GOT3 (cell line): ENCODE measurements at regions not wholly inside any gene's neighbourhood (a gene's known extent, or its start where the extent isn't known, plus 50 kb on each side); places are given as distances from the start of the nearest gene placed in this dataset.

Source experiments
- DNase-seq: peaks from one replicate; lab custom pipeline; 2025; ENCODE audit warnings: mixed read lengths; lab: John Stamatoyannopoulos, UW

DNA sequence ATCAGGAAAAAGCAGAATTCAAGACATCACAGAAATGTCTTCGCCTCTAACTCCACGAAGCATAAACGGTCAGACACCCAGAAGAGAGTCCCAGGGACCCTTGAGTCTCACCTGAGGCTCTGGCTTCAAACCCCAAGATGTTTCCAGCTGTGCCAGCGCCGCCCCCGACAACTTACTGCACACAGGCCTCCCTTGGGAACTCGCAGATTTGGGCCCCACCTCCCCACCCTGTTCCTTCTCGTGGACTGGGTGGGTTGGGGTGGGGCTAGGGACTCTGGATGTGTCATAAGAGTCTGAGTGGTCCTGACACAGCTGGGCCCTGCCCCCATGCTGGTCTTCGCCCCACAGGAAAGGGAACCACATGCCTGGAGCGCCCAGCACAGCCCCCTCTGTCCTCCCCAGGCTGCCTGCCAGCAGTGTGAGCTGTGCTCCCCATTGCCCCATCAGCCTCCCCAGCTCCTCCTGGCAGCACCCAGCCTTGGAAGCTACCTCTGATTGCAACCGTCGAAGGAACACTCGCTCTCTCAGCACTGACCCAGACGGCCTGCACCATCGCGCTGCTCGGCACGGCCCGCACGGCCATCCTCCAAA is 147.5 kb downstream of the CRYBB2 start:
- DNase-seq: no peak

GRCh38 chr22:25367756-25368155 is 148.3 kb downstream of the CRYBB2 start:
- no peak for DNase-seq

DNA sequence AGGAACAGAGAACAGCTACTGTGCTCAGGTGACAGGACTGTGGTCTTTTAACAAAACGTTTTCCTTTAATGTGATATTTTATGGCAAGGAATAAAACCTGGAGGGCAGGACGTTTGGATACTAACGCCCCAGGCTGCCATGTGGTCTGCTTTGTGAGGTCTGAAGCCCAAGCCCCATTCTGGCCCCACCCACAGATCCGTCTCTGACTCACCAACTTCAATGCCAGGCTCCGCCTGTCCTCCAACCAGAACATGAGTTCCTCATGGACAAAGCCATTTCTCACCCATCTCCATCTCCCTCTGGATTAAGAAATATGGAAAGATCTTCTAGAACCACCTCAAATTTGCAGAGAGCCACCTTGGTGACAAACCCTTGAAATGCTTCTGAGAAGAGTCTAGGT is 148.8 kb downstream of the CRYBB2 start:
- no peak for DNase-seq

GRCh38 chr22:25369041-25369440 is 149.6 kb downstream of the CRYBB2 start:
- no peak for DNase-seq

DNA sequence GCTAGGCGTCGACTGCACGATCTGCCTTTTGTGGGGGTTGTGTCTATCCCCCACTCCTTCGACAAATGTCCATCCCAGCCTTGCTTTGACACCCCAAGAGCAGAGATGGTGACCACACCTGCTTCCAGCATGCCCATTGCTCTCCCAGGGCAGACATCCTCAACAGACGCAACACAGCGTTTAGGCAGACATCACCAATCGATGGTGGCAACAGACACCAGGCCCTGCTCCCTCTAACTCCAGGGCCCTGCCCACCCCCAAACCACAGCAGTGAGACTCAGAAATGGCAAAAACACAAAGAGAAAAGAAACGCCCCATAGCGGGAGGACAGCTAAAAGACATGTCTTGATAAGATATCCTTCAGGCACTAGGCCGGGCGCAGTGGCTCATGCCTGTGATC is 150.9 kb downstream of the CRYBB2 start:
- DNase-seq: no peak

DNA sequence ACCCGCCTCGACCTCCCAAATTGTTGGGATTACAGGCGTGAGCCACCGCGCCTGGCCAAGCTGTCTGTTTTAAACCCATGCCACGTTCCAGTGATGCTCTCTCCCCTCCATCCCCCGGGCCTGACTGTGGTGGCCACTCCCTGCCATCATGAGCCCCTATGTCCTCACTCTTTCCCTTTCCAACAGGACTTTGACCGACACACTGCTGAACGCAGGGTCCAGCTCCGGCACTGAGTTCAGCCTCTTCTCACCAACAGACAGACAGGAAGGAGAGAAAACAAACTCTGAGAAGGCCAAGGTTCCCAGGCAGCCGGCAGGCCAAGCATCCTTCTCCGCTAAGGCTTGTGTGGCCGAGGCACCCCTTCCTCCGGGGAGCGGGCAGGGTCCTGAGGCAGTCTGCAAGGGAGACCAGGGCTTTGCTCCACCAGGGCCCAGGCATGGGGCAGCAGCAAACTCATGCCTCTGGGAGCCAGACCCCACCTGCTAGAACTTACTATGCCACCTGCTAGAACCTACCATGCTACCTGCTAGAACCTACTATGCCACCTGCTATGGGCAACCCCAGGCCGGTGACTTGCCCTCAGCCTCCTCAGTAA is 152.7 kb downstream of the CRYBB2 start:
- DNase-seq: no peak

DNA sequence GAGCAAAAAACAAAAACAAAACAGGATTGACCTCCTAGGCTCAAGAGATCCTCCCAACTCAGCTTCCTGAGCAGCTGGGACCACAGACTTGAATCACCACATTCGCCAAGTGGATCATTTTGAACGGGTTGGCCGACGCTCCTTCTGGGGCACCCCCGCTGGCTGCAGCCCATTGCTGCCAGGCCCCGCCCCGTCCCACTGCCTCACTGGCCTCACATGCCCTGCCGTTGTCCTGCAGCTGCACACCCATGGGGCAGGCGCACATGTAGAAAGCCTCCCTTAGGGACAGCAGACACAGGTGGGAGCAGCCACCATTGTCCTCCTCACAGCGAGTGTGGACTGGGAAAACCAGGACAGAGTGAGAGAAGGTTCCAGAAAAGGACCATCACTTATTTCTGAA is 154.5 kb downstream of the CRYBB2 start:
- DNase-seq: no peak

DNA sequence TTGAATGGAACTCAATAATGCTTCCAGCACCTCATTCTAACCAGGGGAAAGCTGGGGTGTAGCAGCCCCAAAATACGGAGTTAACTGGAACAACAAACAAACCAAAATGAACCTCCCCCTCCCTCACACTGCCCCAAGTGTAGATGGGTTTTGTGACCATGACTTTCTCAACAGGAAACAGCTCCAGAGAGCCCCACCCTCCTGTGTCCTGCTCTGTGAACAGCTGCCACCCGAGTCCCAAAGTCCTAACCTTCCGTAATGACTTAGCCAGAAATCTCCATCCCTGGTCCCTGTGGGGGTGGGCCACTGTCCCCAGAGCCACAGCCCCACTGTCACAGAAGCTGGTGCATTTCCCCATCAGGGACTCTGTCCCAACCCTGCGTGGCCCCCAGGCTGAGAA is 155.4 kb downstream of the CRYBB2 start:
- no peak for DNase-seq

GRCh38 chr22:25375683-25376082 is 156.2 kb downstream of the CRYBB2 start:
- DNase-seq: no peak

DNA sequence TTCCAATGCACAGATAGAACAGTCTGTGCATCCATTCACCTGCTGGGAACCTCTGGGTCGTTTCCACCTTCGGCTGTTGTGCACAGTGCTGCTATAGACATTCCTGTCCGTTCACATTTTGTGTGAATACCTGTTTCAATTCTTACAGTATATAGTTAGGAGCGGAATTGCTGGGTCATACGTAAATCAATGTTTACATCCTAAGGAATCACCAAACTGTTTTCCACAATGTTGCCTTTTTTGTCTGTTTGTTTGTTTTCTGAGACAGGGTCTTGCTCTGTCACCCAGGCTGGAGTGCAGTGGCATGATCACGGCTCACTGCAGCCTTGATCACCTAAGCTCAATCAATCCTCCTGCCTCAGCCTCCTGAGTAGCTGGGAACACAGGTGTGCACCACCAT is 158.3 kb downstream of the CRYBB2 start:
- no peak for DNase-seq

- no peak for DNase-seq
Measured at GRCh38 chr22:25380122-25380747, 160.8 kb downstream of the CRYBB2 start.

DNA sequence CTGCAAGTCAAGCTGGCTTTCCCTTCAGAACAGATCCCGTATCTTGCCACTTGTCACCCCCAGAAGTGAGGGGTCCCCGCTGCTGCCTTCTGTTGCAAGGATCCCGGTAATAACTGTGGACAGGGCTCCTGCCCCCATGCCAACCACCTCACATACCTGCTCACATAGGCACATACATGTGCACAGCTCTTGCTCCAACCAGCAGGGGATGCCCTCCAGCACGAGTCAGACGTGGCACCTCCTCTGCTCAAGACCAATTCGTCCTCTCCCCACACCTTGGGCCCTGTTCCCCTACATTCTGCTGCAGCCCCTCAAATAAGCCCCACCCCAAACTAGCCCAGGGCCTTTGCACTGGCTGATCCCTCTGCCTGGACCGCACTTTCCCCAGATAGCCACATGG is 163.3 kb downstream of the CRYBB2 start:
- DNase-seq: no peak

DNA sequence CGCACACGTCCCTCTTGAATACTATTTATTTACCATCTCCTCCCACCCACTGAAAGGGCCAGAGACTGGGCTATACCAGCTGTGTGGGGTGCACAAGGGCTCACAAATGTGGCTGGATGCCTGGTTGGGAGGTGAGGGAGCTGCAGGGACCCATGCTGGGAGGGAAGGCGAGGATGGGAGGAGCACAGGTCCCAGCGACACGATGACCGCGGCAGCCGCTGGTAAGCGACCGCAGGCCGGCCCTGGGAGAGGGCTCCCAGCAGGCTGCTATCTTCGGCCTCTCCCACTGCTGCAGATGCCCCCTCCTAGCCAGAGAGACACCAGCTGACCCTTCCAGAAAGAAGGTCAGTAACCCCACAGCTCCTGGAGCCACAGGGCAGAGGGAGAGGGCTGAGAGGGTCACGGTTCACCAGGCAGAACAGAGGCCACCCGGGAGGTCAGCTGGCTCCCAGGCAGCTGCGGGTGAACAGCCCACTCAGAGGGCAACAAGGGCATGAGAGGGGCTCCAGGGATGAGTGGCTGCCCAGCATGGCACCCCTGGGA is 163.9 kb downstream of the CRYBB2 start:
- no peak for DNase-seq

DNA sequence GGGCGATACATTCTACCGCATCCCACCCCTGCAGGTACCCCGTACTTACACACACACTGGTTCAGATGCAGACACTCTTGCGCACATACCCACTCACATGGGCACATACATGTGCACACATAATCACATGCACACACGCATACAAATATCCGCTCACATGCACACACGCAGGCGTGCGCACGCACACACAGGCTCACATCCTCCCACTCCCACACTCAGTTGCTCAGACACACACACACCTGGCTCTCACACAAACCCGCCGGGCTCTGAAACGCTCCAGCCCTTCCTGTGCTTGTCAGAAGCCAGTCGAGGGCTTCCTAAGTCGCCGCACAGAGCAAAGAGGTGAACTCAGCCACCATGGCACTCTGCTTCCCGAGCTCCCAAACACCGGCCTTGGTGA is 164.5 kb downstream of the CRYBB2 start:
- DNase-seq: no peak

- no peak for DNase-seq
Measured at GRCh38 chr22:25386538-25386884, 167.1 kb downstream of the CRYBB2 start.

GRCh38 chr22:25388415-25388814 is 169.0 kb downstream of the CRYBB2 start:
- no peak for DNase-seq

GRCh38 chr22:25388866-25389540 is 169.6 kb downstream of the CRYBB2 start:
- no peak for DNase-seq

DNA sequence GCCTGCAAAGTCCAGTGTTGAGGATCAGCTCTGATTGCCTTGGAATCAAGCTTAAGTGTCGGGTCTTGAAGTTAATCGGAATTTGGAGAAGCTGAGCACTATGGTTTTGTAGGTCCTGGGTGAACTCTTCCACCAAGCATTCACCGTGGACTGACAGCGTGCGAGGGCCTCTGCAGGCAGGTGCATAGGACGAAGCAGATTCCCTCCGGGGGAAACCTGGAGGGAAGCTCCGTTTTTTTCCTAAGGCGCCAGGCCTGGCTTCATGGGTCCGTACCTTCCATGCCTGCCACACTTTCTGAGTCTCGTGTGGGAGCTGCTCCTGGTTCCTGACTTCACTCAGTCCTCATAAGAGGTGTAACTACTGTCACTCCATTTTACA is 170.1 kb downstream of the CRYBB2 start:
- DNase-seq: no peak

DNA sequence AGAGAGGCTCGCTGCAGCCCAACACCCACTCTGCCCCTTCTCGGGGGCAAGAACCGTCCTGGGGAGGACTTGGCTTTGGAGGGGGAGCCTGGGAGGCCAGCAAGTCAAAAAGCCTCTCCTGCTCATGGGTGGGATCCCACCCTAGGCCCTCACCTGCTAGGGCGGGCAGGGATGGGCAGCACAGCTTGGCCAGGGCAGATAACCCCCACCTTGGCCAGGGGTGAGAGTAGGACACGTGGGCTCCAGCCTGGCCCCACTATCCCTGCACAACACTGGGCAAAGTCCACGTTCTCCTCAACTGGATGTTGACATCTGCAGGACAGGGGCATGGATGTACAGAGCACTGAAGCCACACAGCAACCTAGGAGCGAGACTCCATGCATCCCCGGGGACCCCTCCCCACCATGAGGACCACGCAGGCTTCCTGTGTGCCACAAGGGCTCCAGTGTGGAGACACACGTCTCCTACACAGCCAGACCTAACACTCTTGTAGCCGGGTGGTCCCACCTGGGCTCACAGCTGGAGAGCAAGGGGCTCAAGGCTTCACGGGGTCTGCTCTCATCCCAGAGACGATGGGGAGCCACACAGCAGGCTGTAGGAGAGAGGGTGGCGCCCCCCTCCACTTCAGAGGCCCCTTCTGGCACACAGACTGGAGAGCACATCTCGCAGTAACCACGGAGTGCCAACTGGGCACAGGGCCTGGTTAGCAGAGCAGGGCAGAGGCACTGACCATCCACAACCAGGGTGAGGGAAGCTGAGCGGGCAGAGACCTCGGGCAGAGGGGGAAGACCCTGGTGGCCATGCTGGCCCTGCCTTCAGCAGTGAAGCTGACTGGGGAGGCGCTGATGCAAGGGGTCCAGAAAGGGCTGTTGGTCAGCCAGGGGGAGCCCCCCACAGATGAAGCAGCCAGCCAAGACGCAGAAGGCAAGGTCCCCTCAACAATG is 171.1 kb downstream of the CRYBB2 start:
- DNase-seq: no peak

DNA sequence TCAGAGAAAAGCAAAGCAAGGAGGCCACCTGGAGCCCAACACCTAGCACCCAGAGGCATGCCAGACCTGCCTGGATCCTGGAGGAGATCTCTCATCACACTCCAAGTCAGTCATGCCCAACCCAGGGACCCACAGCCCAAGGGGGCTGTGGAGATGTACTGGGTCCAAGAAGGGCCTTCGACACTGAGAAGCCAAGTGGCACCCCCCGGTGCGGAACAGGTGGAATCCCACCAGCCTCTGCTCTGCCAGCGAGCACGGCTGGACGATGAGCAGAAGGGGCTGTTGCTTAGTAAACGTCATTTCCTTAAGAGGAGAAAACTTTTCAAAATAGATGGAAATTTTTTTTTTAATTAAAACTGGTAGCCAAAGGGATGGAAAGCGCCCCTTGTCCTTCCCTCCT is 171.9 kb upstream of the GRK3 start:
- no peak for DNase-seq

DNA sequence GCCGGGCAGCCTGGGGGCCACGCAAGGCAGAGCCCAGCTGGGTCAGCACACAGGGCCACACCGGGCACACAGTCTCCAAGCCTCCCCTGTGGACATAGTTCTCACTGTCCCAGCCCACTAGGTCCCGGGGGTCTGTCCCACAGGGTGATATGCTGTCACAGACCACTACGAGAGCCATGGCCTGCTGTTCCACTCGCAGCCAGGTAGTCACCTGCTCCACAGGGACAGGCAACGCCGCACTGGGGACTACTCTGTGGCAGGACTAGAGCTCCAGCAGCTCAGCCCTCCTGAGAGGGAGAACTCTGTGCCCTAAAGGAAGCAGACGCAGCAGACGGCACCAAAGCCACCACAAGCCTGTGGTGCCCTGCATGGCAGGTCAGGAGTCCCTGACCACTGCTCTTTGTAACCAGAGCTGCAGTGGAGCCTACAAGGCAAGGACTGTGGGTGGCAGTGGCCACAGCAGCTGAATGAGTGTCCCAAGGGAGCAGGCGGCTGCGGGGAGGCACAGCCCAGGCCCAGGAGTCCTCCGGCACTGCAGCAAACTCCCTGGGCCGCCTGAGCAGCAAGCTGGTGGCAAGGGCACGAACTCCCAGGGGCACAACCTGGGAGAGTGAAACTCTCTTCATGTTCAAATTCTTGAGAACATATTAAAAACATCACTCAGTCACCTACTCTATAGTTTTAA is 171.2 kb upstream of the GRK3 start:
- no peak for DNase-seq
